Muscle of back (tissue), 3 donors: ENCODE measurements at regions not wholly inside any gene's neighbourhood (a gene's known extent, or its start where the extent isn't known, plus 50 kb on each side); places are given as distances from the start of the nearest gene placed in this dataset.

Experiments used
- DNase-seq, 3 donors: peaks; one replicate each; pipeline versions ENCODE4 v3.0.0 to v3.0.0-alpha.2; 2013

DNA sequence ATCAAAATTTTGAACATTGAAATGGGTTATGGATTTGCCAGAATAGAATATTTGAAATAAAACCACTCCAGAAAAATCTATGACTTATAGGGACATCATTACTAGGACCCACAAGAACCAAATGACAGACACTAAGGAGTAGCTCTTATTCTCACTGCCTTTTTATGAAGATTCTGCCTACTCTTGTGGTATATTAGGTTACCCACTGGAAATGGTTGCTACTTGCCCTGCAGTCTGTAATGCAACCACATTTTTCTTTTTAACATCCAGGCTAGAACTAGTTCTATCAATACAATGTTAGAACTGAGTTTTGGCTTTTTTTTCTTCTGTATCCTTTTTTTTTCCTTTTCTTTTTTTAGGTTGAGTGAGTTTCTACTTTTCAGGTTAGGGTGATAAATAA is 158.9 kb downstream of the PPP1R2C start:
- DNase-seq = no peak

DNA sequence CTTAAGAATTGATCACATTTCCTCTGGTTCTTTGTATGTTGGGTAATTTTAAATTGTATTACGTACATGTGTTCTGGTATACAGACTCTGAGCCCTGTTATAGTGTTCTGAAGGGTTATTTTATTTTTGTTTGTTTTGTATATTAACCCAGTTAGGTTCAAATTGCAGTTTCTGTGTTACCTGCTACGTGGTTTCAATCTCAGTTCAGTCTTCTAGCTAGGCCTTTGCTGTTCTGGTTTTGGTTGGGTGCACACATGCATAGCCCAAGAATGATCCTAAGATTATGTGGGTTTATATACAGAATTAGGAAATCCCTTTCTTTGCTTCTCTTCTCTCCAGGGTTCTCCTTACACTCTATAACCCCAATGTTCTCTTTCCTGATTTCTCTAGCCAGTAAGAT is 161.0 kb downstream of the PPP1R2C start:
- no peak for DNase-seq

DNA sequence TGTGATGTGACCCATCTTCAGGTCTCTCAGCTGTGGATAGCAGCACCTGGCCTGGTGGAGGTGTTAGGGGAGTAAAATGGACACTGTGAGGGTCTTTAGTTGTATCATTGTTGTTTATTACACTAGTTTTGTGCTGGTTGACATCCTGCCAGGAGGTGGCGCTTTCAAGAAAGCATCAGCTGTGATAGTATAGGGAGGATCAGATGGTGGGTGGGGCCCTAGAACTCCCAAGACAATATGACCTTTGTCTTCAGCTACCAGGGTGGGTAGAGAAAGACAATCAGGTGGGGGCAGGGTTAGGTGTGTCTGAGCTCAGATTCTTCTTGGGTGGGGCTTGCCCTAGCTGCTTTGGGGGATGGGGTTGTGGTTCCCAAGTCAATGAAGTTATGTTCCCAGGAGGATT is 162.8 kb downstream of the PPP1R2C start:
- DNase-seq = no peak

DNA sequence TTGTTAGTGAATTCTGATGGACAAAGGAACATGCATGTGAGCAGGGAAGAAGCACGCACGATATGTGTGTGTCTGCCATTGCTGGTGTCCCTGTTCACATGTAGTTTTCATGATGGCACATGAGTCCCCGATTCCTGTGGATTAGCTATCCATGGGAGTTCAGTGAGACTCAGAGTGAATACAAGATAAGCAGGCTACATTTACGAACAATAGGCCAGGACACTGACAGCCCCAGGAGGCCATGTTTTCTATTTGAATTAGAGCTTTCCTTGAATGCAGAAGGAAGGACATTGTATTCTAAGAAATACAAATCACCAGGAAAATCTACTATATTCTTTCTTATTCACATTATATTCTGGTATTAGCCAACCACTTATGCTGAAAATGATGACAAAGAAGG is 171.4 kb downstream of the PPP1R2C start:
- no peak for DNase-seq

DNA sequence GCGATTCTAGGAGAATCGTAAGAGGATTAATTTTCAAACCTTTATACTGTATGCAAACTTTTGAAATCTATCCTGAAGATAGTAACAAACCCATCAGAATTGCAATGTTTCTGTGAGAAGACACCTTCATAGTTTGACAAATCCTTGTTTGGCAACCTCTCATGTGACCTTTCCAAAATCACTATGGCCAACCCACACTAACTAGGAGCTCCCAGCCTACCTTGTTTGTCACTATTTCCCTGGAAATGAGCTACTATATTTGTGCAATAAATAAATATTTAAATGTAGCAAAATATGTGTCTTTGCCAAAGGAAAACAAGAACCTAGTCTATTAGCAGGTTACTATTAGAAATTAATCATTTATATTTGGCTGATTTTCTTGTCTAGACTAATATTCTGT is 173.7 kb downstream of the PPP1R2C start:
- no peak for DNase-seq

GRCh38 chrX:42603016-42603415 is 174.9 kb downstream of the PPP1R2C start:
- DNase-seq = no peak

- no peak for DNase-seq
Measured at GRCh38 chrX:42602566-42602965, 175.4 kb downstream of the PPP1R2C start.

DNA sequence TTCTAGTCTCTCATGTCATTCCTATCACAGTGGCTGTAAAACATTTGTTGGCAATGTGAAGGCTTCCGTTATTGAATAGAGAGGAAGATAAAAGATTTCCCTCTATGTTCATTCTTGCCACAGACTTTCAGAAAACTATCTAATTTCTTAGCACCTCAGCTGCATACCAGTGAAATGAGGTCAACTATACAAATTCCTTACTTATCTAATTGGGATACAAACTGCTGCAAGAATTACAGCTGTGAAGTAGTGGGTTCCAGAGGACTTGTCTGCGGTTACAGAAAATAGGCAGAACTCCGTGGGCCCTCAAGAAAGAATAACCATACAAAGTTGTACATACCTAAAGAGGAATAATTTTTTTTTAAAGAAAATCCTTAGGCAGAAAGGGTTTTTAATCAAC is 175.8 kb downstream of the PPP1R2C start:
- no peak for DNase-seq

DNA sequence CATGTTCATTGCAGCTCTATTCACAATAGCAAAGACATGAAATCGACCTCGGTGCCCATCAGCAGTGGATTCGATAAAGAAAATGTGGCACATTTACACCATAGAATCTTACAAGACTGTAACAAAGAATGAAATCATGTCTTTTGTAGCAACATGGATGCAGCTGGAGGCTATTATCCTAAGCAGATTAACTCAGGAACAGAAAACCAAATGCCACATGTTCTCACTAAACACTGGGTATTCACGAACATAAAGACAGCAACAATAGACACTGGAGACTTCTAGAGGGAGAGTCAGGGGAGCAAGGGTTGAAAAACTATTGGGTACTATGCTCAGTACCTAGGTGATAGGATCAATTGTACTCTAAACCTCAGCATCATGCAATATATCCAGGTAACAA is 180.5 kb downstream of the PPP1R2C start:
- DNase-seq = no peak

DNA sequence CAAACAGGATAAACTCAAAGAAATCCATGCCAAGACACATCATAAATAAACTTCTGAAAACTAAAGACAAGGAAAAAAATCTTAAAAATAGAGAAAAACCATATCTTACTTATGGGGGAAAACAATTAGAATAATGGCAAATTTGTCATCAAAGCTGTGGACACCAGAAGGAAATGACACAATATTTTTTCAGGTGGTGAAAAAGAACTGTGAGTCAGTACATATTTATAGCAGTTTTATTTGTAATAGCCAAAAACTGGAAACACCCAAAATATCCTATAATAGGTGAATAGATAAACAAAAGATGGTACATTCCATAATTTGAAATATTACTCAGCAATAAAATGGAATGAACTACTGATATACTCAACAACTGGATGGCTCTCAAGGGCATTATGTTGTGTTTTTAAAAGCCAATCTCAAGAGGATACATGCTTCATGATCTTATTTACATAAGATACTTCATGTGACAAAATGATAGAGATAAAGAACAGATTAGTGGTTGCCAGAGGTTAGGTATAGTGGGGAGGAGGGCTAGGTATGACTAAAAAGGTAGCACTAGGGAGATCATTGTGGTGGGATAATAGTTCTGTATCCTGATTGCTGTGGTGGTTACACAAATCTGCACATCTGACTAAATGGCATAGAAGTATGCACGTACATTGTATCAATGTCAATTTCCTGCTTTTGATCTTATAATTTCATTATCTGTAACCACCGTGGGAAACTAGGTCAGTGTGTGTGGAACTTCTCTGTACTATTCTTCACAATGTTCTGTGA is 191.9 kb downstream of the PPP1R2C start:
- DNase-seq = no peak

GRCh38 chrX:42577936-42578470 is 200.0 kb downstream of the PPP1R2C start:
- no peak for DNase-seq

- DNase-seq = peak in 1 of 3 donors; percentile 6
Measured at GRCh38 chrX:42567268-42567667, 210.7 kb downstream of the PPP1R2C start.

DNA sequence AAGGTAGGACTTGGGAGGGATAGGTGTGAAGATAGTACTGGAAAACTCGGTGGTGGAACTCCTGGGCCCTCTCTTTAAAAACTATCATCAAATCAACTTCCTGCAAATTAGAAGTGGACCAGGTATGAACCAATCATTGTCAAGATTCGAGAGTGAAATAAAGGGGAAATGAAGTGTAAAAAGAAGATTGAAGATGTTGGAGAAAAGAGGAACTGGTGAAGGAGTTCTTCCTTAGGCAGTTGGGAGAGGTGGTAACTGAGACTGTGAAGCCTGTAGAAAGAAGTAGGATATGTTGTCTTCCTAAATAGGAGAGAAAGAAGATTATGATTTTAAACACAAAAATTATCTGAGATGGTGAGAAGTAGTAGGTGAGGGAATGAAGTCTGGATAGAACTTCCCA is 212.2 kb downstream of the PPP1R2C start:
- DNase-seq = no peak

- DNase-seq = no peak
Measured at GRCh38 chrX:42546800-42547199, 231.2 kb downstream of the PPP1R2C start.

- DNase-seq = no peak
Measured at GRCh38 chrX:42544883-42545282, 233.1 kb downstream of the PPP1R2C start.

- no peak for DNase-seq
Measured at GRCh38 chrX:42541554-42541953, 236.4 kb downstream of the PPP1R2C start.

DNA sequence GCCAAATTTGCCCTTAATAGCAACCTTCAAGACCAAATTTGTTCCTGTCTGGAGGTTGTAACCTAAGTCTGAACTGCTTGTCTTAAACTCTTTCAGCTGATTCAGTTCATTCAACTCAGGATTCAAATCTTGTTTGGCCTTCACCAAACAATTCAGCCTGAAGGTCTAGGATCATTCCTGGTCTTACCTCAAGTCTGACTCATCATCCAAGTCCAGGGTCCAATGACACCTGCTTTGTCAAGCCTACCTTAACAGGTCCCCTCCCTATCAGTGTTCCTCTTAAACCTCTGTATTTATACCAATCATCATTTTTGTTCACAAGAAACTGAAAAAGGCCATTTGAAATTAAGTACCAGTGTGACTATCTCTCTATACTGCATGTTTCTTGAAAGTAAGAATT is 237.8 kb downstream of the PPP1R2C start:
- DNase-seq = no peak

GRCh38 chrX:42538405-42538804 is 239.6 kb downstream of the PPP1R2C start:
- no peak for DNase-seq

- DNase-seq = no peak
Measured at GRCh38 chrX:42536286-42536685, 241.7 kb downstream of the PPP1R2C start.

DNA sequence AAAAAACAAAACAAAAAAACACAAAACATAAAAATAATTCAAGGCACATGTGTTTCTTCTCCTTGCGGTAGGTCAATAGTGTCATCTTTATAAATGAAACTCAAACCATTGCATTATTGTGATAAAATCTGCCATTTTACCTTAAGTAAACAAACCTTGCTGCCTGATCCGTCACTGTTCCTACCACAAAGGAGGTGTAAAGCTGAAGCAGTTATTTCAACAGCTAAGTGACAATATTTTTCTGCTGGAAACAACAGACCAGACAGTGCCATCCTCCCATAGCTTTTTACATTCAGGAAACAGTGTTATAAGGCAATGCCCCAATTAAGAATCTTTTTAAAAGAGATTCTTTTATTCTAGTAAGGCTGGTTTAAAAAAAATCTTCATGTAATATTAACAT is 242.7 kb downstream of the PPP1R2C start:
- no peak for DNase-seq

DNA sequence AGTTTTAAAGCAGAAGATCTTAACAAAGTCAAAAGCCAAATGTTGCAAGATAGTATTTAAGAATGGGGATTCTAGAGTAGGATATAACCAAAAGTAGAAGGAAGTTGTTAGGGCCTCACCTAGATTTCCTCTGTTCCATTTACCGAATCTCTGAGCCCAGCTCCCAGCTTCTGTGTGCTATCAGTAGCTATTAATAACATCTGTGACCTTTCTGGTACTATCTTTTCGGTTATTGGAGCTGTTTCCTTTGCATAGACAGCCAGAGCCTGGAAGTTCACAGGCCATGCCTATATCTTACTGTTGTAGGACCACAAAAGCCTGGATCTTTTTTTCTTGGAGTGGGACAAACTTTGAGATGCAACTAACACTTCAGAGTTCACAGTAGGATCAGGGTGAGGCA is 244.2 kb downstream of the PPP1R2C start:
- no peak for DNase-seq

DNA sequence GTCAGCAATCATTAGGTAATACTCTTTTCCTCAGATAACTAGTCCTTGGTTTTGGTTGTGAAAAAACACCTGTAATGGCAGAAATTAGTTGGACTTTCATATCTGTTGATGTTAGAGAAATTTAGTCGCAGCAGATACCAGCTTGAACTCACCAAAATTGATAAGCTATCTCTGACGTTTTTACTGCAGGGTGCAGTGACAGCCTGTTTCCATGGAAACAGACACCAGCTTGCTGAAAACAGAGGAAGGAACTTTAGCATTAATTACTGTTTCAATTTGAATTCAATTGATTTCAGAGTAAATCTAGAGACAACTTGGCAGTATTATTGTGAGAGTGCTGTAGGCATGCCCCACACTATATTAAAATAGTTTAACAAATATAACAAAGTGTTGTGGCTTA is 246.5 kb downstream of the PPP1R2C start:
- DNase-seq = no peak

DNA sequence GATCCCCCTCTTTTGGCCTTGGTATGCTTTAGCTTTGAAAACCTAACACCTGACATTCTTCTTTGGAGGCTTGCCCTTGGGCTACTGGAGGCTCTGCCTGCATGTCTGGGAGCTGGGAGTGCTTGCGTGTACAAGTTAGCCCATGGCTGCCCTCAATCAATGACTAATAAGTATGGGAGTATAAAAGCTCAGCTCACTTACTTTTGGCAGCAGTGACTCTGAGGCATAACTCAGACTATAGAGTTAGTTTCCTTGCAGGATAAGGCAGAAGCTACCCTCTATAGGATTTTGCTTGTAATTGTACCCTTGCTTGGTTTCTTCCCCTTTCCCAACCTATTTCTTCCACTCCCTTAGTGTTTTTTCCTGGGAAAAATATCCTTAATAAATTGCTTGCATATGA is 247.9 kb downstream of the PPP1R2C start:
- peak; percentile 19 to 68 (median 46) for DNase-seq

DNA sequence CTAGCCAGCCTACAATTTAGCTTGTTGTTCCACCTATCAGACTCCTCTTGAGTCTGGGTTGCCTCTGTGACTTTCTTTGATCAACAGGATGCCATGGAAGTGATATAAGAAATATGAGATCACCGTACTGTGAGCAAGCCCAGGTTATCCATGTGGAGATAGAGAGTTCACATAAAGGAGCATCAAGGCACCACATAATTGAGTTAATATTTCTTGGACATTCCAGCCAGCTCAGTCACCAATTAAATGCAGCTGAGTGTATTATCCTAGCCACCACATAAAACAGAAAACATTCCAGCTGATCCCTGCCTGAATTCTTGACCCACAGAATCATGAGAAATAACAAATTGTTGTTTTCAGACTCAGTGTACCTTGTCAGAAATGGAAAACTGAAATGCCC is 253.6 kb downstream of the PPP1R2C start:
- DNase-seq = peak in 1 of 3 donors; percentile 31
